Mucosa of descending colon (tissue), 3 donors: ENCODE measurements at regions not wholly inside any gene's neighbourhood (a gene's known extent, or its start where the extent isn't known, plus 50 kb on each side); places are given as distances from the start of the nearest gene placed in this dataset.
"Not testable (repeated sequence)": the region's sequence is repeated elsewhere in the genome, so short reads cannot be mapped to it uniquely, and the experiment has no call there.

Experiments used
- ATAC-seq: fragments of 200-7000 bp; cut with Tn5 transposase; one replicate; pipeline ENCODE4 v1.9.1; 2020; ENCODE audit warnings: mild to moderate bottlenecking, moderate library complexity
- DNase-seq, 3 donors: peaks; one replicate each; pipeline ENCODE4 v3.0.0-alpha.2; 2020
- H3K36me3 ChIP-seq: fragments of 200-600 bp; one replicate; pipeline ENCODE4 v1.8.0; 2021; ENCODE audit warnings: low read depth, mild to moderate bottlenecking
- H3K4me1 ChIP-seq: fragments of 200-600 bp; one replicate; pipeline ENCODE4 v1.8.0; 2021; ENCODE audit warnings: low read depth, mild to moderate bottlenecking
- H3K4me3 ChIP-seq: fragments of 200-600 bp; one replicate; pipeline ENCODE4 v1.8.0; 2021; ENCODE audit warnings: mild to moderate bottlenecking
- H3K9me3 ChIP-seq: fragments of 200-600 bp; one replicate; pipeline ENCODE4 v1.8.0; 2021; ENCODE audit warnings: mild to moderate bottlenecking
- intact Hi-C, 2 donors: fragments of 100-400 bp; cut with DNase I in 1 of 2; cut with micrococcal nuclease in 1 of 2; formaldehyde crosslinking; loops; one replicate each; pipeline versions ENCODE4 v1.11.0 to v1.11.1; 2022; cut with DNase I, micrococcal nuclease
- TF ChIP-seq, protein P1 (sequence below): fragments of 200-600 bp; IDR thresholded peaks from one replicate; pipeline ENCODE4 v1.8.0; 2022; ENCODE audit warnings: antibody characterized with exemption, mild to moderate bottlenecking
- donor health status: DM: no; HTN: no; CAD: no; lungs with moderate emphysema.
- donor health status: DM: no; HTN: no; CAD: no.
- donor health status: DM: no; HTN: yes; CAD: no.

- no peaks in the 10 kb centered on the region for H3K36me3 ChIP-seq
- ATAC-seq = no peak
- H3K4me3 ChIP-seq = no peak overlapping the region
- no peaks in the 10 kb centered on the region for H3K4me1 ChIP-seq
- no peak for DNase-seq
- TF ChIP-seq, protein P1, sequence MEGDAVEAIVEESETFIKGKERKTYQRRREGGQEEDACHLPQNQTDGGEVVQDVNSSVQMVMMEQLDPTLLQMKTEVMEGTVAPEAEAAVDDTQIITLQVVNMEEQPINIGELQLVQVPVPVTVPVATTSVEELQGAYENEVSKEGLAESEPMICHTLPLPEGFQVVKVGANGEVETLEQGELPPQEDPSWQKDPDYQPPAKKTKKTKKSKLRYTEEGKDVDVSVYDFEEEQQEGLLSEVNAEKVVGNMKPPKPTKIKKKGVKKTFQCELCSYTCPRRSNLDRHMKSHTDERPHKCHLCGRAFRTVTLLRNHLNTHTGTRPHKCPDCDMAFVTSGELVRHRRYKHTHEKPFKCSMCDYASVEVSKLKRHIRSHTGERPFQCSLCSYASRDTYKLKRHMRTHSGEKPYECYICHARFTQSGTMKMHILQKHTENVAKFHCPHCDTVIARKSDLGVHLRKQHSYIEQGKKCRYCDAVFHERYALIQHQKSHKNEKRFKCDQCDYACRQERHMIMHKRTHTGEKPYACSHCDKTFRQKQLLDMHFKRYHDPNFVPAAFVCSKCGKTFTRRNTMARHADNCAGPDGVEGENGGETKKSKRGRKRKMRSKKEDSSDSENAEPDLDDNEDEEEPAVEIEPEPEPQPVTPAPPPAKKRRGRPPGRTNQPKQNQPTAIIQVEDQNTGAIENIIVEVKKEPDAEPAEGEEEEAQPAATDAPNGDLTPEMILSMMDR = no peak
- intact Hi-C loops = no loop called here
- no peaks in the 10 kb centered on the region for H3K9me3 ChIP-seq
Measured at GRCh38 chr11:101786421-101786820, 128.4 kb upstream of the CEP126 start.

GRCh38 chr11:101779167-101779566 is 135.6 kb upstream of the CEP126 start:
- H3K4me3 ChIP-seq, DNase-seq, intact Hi-C loops, H3K9me3 ChIP-seq, ATAC-seq, H3K36me3 ChIP-seq, H3K4me1 ChIP-seq: not testable (repeated sequence)

GRCh38 chr11:101777476-101777875 is 137.3 kb upstream of the CEP126 start:
- Histone ChIP-seq H3K9me3 (peaks cover 5% of the 10 kb centered on the region), H3K4me3 (no peak overlapping the region), H3K4me1 (no peaks in the 10 kb centered on the region), H3K36me3 (no peaks in the 10 kb centered on the region)
- ATAC-seq (no peak), DNase-seq (no peak)
- intact Hi-C loops = no loop called here
- TF ChIP-seq, protein P1 = no peak

DNA sequence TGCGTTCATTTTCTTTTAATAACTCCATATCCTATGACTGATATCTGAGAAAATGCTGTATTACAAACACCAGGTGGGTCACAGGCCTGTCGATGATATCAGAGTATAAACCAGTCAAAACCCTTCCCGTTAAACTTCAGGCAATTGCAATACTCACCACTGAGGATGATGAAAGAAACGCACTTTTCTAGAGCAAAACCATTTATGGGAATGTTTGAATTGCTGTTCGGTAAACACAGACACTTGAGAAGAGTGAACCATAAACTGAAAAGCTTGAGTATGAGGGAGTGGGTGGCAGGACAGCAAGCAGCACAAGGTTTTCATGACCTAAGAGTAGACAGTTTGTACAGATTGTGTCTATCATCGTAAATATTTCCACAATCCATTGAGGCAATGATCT is 139.8 kb upstream of the CEP126 start:
- intact Hi-C loops = no loop called here
- H3K4me1 ChIP-seq = no peaks in the 10 kb centered on the region
- no peak overlapping the region for H3K4me3 ChIP-seq
- no peak for ATAC-seq
- H3K9me3 ChIP-seq = peaks cover 5% of the 10 kb centered on the region
- no peaks in the 10 kb centered on the region for H3K36me3 ChIP-seq
- DNase-seq = no peak
- TF ChIP-seq, protein P1 = no peak

- Histone ChIP-seq H3K36me3 (no peaks in the 10 kb centered on the region), H3K4me1 (no peaks in the 10 kb centered on the region), H3K9me3 (no peaks in the 10 kb centered on the region), H3K4me3 (no peak overlapping the region)
- ATAC-seq (no peak), DNase-seq (no peak)
- intact Hi-C loops = no loop called here
- TF ChIP-seq, protein P1 = no peak
Measured at GRCh38 chr11:101770648-101771047, 144.2 kb upstream of the CEP126 start.

- intact Hi-C loops = no loop called here
- ATAC-seq (no peak), DNase-seq (no peak)
- Histone ChIP-seq H3K36me3 (no peaks in the 10 kb centered on the region), H3K9me3 (no peaks in the 10 kb centered on the region), H3K4me1 (no peaks in the 10 kb centered on the region), H3K4me3 (no peak overlapping the region)
- TF ChIP-seq, protein P1 = no peak
Measured at GRCh38 chr11:101765932-101766331, 148.9 kb upstream of the CEP126 start.
